Endothelial cell of umbilical vein (primary cell): ENCODE measurements at regions not wholly inside any gene's neighbourhood (a gene's known extent, or its start where the extent isn't known, plus 50 kb on each side); places are given as distances from the start of the nearest gene placed in this dataset.

Experiments used
- BruUV-seq: library from RNA; stranded (reverse); fragments of 400-500 nt; replicated peaks from 2 replicates; lab custom pipeline; 2021; lab: Mats Ljungman, UMichigan
- CTCF ChIA-PET: fragments of 300-600, 350-600 bp; sonication (Branson Sonifier 250); formaldehyde crosslinking; loops from one replicate; lab custom pipeline; 2021; ENCODE audit warnings: antibody characterized with exemption, inconsistent platforms; lab: Charles Lee
- POLR2A ChIA-PET: fragments of 300-600, 350-600 bp; sonication (Branson Sonifier 250); formaldehyde crosslinking; loops from one replicate; lab custom pipeline; 2021; ENCODE audit warnings: antibody characterized with exemption, inconsistent platforms; lab: Charles Lee
- DNase-seq: peaks from one replicate; pipeline ENCODE4 v3.0.0-alpha.2; 2011; ENCODE audit warnings: low read depth, low spot score
- FAIRE-seq: peaks from 2 replicates; lab custom pipeline; 2011; peaks lifted over from hg19 to GRCh38; lab: Jason Lieb, UNC
- H2AFZ ChIP-seq: 2 replicates; pipeline ENCODE4 v1.6.0; 2012; ENCODE audit warnings: low read depth, low read length, control low read depth, inconsistent platforms
- H3K27ac ChIP-seq: 2 replicates; pipeline ENCODE4 v1.5.1; 2011; ENCODE audit warnings: low read depth, mild to moderate bottlenecking, control low read depth, low read length, moderate library complexity; ENCODE audit not compliant: insufficient read depth
- H3K27me3 ChIP-seq, 2 experiments: 2 replicates each; pipeline versions ENCODE4 v1.6.0 to v1.6.1; 2011; ENCODE audit warnings: low read length in 2 of 2, mixed read lengths in 1 of 2; ENCODE audit not compliant: control insufficient read depth in 2 of 2, insufficient read depth in 2 of 2
- H3K36me3 ChIP-seq, 2 experiments: 2 replicates in 1 of 2; 3 replicates in 1 of 2; pipeline ENCODE4 v1.5.1; 2011; ENCODE audit warnings: low read length in 2 of 2, mild to moderate bottlenecking in 1 of 2, moderate library complexity in 1 of 2; ENCODE audit not compliant: control insufficient read depth in 2 of 2, insufficient read depth in 2 of 2; ENCODE audit errors: extremely low read depth in 1 of 2
- H3K4me1 ChIP-seq: 3 replicates; pipeline ENCODE4 v1.5.1; 2011; ENCODE audit warnings: mild to moderate bottlenecking, low read length; ENCODE audit not compliant: control insufficient read depth, insufficient read depth; ENCODE audit errors: extremely low read depth
- H3K4me2 ChIP-seq: 2 replicates; pipeline ENCODE4 v1.6.1; 2011; ENCODE audit warnings: low read length, control low read depth, mixed read lengths; ENCODE audit not compliant: insufficient read depth
- H3K4me3 ChIP-seq, 3 experiments: fragments of 200-600 bp in 1 of 3; sonication (generic), shearing (Covaris generic) in 1 of 3; replicated peaks in 1 of 3; 2 replicates each; pipeline ENCODE4 v1.5.1; 2011 to 2016; ENCODE audit warnings: control low read depth in 3 of 3, low read length in 3 of 3, mild to moderate bottlenecking in 2 of 3, inconsistent platforms in 1 of 3, low read depth in 1 of 3, moderate library complexity in 1 of 3; ENCODE audit not compliant: insufficient read depth in 1 of 3
- H3K79me2 ChIP-seq: 2 replicates; pipeline ENCODE4 v1.6.0; 2012; ENCODE audit warnings: low read length, inconsistent platforms; ENCODE audit not compliant: control insufficient read depth, insufficient read depth
- H3K9ac ChIP-seq: replicated peaks from 2 replicates; pipeline ENCODE3; 2011; ENCODE audit warnings: low read length, control low read depth; ENCODE audit not compliant: insufficient read depth; ENCODE audit errors: extremely low read depth
- H3K9me1 ChIP-seq: replicated peaks from 3 replicates; pipeline ENCODE4 v1.6.0; 2011; ENCODE audit warnings: mild to moderate bottlenecking, low read length; ENCODE audit not compliant: control insufficient read depth, insufficient read depth; ENCODE audit errors: extremely low read depth
- H3K9me3 ChIP-seq: replicated peaks from 2 replicates; pipeline ENCODE4 v1.5.1; 2012; ENCODE audit warnings: low read length, inconsistent platforms; ENCODE audit not compliant: control insufficient read depth, insufficient read depth
- H4K20me1 ChIP-seq: replicated peaks from 2 replicates; pipeline ENCODE3; 2011; ENCODE audit warnings: mild to moderate bottlenecking, low read length; ENCODE audit not compliant: control insufficient read depth, insufficient read depth; ENCODE audit errors: extremely low read depth
- EZH2 ChIP-seq: IDR thresholded peaks from 2 replicates; pipeline ENCODE4 v1.6.1; 2012; ENCODE audit warnings: borderline replicate concordance, low read depth, mild to moderate bottlenecking, moderate library complexity, low read length, inconsistent platforms; ENCODE audit not compliant: severe bottlenecking
- FOS ChIP-seq: IDR thresholded peaks from 2 replicates; pipeline ENCODE4 v1.6.1; 2011; ENCODE audit warnings: mild to moderate bottlenecking, low read length, moderate library complexity, borderline replicate concordance; ENCODE audit not compliant: insufficient read depth
- GATA2 ChIP-seq: IDR thresholded peaks from 2 replicates; pipeline ENCODE4 v1.7.0; 2011; ENCODE audit warnings: low read depth, mild to moderate bottlenecking, moderate library complexity, mixed read lengths, low read length; ENCODE audit not compliant: insufficient read length, insufficient read depth
- JUN ChIP-seq: IDR thresholded peaks from 2 replicates; pipeline ENCODE4 v1.6.1; 2011; ENCODE audit warnings: borderline replicate concordance, low read depth; ENCODE audit not compliant: insufficient read length, insufficient read depth
- MYC ChIP-seq: IDR thresholded peaks from one replicate; pipeline ENCODE4 v1.6.1; 2011; ENCODE audit warnings: mild to moderate bottlenecking, low read depth, low read length
- POLR2A ChIP-seq: IDR thresholded peaks from 2 replicates; pipeline ENCODE4 v1.6.1; 2012; ENCODE audit warnings: low read depth, mild to moderate bottlenecking, control low read depth, low read length
- POLR2AphosphoS5 ChIP-seq: IDR thresholded peaks from 2 replicates; pipeline ENCODE4 v1.6.1; 2012; ENCODE audit warnings: low read depth, mild to moderate bottlenecking, control low read depth, low read length, moderate library complexity; ENCODE audit not compliant: insufficient read depth
- dilution Hi-C: fragments of 300-500 bp; cut with MboI; formaldehyde crosslinking; loops from one replicate; pipeline ENCODE4 v1.15.0; 2019; ENCODE audit warnings: low sequenced_read_pairs; ENCODE audit not compliant: extremely low pct_ligation_motif_present
- intact Hi-C: fragments of 100-400 bp; cut with micrococcal nuclease; formaldehyde crosslinking; loops from one replicate; pipeline ENCODE4 v1.10.0; 2022
- TF ChIP-seq, protein P1 (sequence below): IDR thresholded peaks from 2 replicates; pipeline ENCODE4 v1.6.1; 2011; ENCODE audit not compliant: insufficient read depth, insufficient read length
- TF ChIP-seq, protein P2 (sequence below), 2 donors: IDR thresholded peaks; 1 replicate in 1 of 2; 2 replicates in 1 of 2; pipeline ENCODE4 v1.5.1; 2011; ENCODE audit warnings: low read length in 2 of 2, mild to moderate bottlenecking in 2 of 2, moderate library complexity in 2 of 2, control low read depth in 1 of 2, inconsistent platforms in 1 of 2, low read depth in 1 of 2; ENCODE audit not compliant: insufficient read depth in 1 of 2; ENCODE audit errors: extremely low read depth in 1 of 2

DNA sequence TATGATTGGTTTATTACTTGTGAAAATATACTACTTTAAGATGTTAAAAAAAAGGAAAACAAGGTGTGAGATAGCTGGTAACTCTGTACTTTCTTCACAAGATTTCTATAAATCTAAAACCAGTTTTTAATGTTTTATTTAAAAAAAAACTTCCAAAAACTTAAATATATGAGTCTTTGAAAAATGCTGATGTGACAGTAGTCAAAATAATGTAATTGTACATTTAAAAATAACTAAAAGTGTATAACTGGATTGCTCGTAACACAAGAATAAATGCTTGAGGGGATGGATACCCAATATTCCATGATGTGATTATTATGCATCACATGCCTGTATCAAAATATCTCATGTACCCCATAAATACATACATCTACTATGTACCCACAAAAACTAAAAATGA lies 464.9 kb downstream of the NYAP2 start:
- no peak for DNase-seq
- POLR2A ChIA-PET, result no interaction called here
- CTCF ChIA-PET, result no interaction called here
- Histone ChIP-seq H2AFZ (no peak overlapping the region), H4K20me1 (no peaks in the 10 kb centered on the region), H3K27me3 (no peaks in the 10 kb centered on the region), H3K9me3 (no peaks in the 10 kb centered on the region), H3K9ac (no peak overlapping the region), H3K4me3 (no peak overlapping the region), H3K9me1 (no peaks in the 10 kb centered on the region), H3K4me2 (no peak overlapping the region), H3K36me3 (no peaks in the 10 kb centered on the region), H3K79me2 (no peaks in the 10 kb centered on the region), H3K4me1 (no peaks in the 10 kb centered on the region), H3K27ac (no peak overlapping the region)
- TF ChIP-seq MYC (no peak), POLR2A (no peak), EZH2 (no peak), POLR2AphosphoS5 (no peak), GATA2 (no peak), JUN (no peak), FOS (no peak)
- TF ChIP-seq, protein P1, sequence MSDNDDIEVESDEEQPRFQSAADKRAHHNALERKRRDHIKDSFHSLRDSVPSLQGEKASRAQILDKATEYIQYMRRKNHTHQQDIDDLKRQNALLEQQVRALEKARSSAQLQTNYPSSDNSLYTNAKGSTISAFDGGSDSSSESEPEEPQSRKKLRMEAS, result no peak
- TF ChIP-seq, protein P2, sequence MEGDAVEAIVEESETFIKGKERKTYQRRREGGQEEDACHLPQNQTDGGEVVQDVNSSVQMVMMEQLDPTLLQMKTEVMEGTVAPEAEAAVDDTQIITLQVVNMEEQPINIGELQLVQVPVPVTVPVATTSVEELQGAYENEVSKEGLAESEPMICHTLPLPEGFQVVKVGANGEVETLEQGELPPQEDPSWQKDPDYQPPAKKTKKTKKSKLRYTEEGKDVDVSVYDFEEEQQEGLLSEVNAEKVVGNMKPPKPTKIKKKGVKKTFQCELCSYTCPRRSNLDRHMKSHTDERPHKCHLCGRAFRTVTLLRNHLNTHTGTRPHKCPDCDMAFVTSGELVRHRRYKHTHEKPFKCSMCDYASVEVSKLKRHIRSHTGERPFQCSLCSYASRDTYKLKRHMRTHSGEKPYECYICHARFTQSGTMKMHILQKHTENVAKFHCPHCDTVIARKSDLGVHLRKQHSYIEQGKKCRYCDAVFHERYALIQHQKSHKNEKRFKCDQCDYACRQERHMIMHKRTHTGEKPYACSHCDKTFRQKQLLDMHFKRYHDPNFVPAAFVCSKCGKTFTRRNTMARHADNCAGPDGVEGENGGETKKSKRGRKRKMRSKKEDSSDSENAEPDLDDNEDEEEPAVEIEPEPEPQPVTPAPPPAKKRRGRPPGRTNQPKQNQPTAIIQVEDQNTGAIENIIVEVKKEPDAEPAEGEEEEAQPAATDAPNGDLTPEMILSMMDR (IDR thresholded peaks at IDR 0.05; ENCODE audit: extremely low read depth in 1 of 2, insufficient read depth in 1 of 2, low read depth in 1 of 2, low read length in 2 of 2), result no peak
- no peak for FAIRE-seq
- no TSS peak for BruUV-seq
- intact Hi-C loops, result no loop called here
- dilution Hi-C loops, result no loop called here
